Lower leg skin (tissue), 4 donors: ENCODE measurements at regions not wholly inside any gene's neighbourhood (a gene's known extent, or its start where the extent isn't known, plus 50 kb on each side); places are given as distances from the start of the nearest gene placed in this dataset.

Source experiments
- DNase-seq, 2 donors: peaks; one replicate each; pipeline ENCODE4 v3.0.0-alpha.2; 2019; ENCODE audit warnings: low spot score in 2 of 2
- H3K4me3 ChIP-seq: fragments of 200-600 bp; sonication (generic); 2 replicates; pipeline ENCODE4 v1.5.1; 2017; ENCODE audit warnings: mild to moderate bottlenecking, low read depth; ENCODE audit not compliant: poor library complexity, severe bottlenecking
- POLR2A ChIP-seq, 2 donors: fragments of 450-650 bp; IDR thresholded peaks; one replicate each; pipeline ENCODE4 v1.6.1; 2016 to 2017; ENCODE audit warnings: antibody characterized with exemption in 2 of 2, mild to moderate bottlenecking in 1 of 2, moderate library complexity in 1 of 2
- WGBS, 2 donors: methylation state at CpG; one replicate each; pipeline ENCODE4 v1.1.5; 2018; 5-methylcytosine and 5-hydroxymethylcytosine counted together
- intact Hi-C: fragments of 100-400 bp; cut with DNase I; formaldehyde crosslinking; loops from one replicate; pipeline ENCODE4 v1.15.0; 2023; ENCODE audit warnings: low total_unique reads
- TF ChIP-seq, protein P1 (sequence below), 3 donors: fragments of 450-650 bp; IDR thresholded peaks; one replicate each; pipeline ENCODE4 v1.5.1; 2016; ENCODE audit warnings: antibody characterized with exemption in 3 of 3, mild to moderate bottlenecking in 3 of 3, moderate library complexity in 2 of 3

DNA sequence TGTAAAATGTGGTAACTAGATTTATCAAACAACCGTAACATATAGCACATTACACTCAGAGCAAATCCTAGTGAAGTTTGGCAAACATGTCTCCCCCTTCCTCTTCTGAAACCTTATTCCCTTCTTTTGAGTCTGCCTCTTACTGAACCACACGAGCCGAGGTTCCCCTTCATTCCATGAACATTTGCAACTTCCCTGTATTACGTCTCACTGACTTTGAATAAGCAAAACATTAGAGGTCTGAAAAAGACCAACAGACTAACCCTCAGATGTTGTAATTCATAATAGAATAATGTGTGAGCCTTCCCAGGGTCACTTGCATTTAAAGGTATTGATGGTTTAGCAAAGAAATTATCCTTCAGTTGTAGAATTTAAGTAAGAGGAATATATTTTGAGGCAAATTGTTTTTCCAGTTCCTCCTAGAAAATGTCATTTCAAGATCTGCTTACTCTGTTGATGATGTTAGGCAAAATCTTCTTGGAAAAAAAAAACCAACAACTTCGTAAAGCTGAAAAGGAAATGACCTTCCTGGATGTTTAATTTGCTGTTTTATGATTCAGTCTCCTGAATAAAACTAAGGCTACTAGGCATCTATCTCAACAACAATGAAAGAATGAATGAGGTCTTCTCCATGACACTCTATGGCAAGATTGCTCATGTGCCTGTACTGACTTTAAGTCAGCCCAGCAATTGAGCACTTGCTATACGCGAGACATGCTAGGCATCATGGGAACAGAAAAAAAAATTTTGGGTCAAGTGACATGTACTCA is 296.9 kb upstream of the NECTIN3 start:
- no peak overlapping the region for H3K4me3 ChIP-seq
- WGBS, 2 donors, result 83 to 84% methylated on average over 7 of the region's 7 CpGs
- TF ChIP-seq, protein P1, sequence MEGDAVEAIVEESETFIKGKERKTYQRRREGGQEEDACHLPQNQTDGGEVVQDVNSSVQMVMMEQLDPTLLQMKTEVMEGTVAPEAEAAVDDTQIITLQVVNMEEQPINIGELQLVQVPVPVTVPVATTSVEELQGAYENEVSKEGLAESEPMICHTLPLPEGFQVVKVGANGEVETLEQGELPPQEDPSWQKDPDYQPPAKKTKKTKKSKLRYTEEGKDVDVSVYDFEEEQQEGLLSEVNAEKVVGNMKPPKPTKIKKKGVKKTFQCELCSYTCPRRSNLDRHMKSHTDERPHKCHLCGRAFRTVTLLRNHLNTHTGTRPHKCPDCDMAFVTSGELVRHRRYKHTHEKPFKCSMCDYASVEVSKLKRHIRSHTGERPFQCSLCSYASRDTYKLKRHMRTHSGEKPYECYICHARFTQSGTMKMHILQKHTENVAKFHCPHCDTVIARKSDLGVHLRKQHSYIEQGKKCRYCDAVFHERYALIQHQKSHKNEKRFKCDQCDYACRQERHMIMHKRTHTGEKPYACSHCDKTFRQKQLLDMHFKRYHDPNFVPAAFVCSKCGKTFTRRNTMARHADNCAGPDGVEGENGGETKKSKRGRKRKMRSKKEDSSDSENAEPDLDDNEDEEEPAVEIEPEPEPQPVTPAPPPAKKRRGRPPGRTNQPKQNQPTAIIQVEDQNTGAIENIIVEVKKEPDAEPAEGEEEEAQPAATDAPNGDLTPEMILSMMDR (IDR thresholded peaks at IDR 0.05), result no peak
- TF ChIP-seq POLR2A (IDR thresholded peaks at IDR 0.05), result no peak
- no peak for DNase-seq
- intact Hi-C loops, result no loop called here

DNA sequence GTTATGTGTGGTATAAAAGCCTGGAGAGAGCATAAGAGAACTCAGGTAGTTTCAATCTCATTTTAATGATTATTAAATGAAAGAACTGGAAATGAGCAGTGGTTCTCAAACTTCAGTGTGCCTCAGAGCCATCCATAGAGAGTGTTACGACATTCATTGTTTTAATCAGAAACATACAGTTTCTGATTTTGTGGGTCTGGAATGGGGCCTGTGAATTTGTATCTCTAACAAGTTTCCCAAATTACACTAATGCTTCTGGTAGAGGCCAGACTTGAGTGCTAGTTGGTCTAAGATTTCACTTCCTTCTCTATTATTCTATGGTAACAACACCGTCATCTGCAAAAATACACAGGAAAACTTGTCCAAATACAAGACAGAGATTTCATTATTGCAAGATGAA is 292.0 kb upstream of the NECTIN3 start:
- TF ChIP-seq, protein P1 (IDR thresholded peaks at IDR 0.05), result no peak
- no peak for TF ChIP-seq POLR2A (IDR thresholded peaks at IDR 0.05)
- DNase-seq, result no peak
- intact Hi-C loops, result no loop called here
- H3K4me3 ChIP-seq, result no peak overlapping the region
- 72 to 77% methylated on average over 2 of the region's 2 CpGs for WGBS, 2 donors

DNA sequence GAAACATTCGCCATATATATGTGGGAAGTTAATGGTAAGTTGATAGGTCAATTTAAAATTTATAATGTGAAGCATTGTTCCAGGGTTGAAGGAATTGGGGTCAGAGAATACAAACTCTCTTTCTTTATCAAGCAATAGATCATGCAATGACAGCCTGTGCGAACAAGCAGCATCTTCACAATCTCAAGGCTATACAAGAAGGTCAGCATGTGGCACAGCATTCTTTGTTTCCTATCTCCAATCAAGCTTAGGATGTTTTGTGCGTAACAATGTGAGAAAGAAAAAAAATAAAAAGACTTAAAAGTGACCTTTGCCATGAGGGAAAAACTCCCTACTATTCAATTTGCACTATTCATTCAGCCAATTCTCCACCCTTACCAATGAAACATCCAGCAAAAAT is 288.1 kb upstream of the NECTIN3 start:
- WGBS, 2 donors, result 77 to 79% methylated on average over 3 of the region's 3 CpGs
- intact Hi-C loops, result no loop called here
- no peak overlapping the region for H3K4me3 ChIP-seq
- no peak for DNase-seq
- TF ChIP-seq POLR2A (IDR thresholded peaks at IDR 0.05), result no peak
- TF ChIP-seq, protein P1 (IDR thresholded peaks at IDR 0.05), result no peak

DNA sequence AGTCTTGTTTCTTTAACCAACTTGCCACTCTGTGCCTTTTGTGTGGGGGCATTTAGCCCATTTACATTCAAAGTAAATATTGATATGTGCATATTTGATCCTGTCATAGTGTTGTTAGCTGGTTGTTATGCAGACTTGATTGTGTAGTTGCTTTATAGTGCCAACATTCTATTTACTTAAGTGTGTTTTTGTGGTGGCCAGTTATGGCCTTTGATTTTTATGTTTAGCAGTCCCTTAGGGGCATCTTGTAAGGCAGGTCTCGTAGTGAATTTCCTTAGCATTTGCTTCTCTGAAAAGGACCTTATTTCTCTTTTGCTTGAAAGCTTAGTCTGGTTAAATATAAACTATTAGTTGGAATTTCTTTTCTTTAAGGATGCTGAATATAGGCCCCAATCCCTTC is 282.8 kb upstream of the NECTIN3 start:
- TF ChIP-seq, protein P1 (IDR thresholded peaks at IDR 0.05), result no peak
- no peak for TF ChIP-seq POLR2A (IDR thresholded peaks at IDR 0.05)
- no peak for DNase-seq
- no peak overlapping the region for H3K4me3 ChIP-seq
- WGBS, 2 donors, result 74 to 80% methylated on average over 1 of the region's 1 CpG
- intact Hi-C loops, result no loop called here

DNA sequence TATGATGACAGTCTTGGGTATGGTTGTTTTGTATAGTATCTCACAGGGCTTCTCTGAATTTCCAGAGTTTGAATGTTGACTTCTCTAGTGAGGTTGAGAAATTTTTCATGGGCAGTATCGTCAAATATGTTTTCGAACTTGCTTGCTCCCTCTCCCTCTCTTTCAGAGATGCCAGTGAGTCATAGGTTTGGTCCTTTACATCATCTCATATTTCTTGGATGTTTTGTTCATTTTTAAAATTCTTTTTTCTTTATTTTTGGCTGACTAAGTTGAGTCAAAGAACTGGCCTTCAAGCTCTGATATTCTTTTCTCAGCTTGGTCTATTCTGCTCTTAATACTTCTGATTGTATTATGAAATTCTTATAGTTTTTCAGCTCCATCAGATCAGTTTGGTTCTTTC is 282.3 kb upstream of the NECTIN3 start:
- intact Hi-C loops, result no loop called here
- TF ChIP-seq POLR2A (IDR thresholded peaks at IDR 0.05), result no peak
- TF ChIP-seq, protein P1 (IDR thresholded peaks at IDR 0.05), result no peak
- 84 to 91% methylated on average over 2 of the region's 2 CpGs for WGBS, 2 donors

DNA sequence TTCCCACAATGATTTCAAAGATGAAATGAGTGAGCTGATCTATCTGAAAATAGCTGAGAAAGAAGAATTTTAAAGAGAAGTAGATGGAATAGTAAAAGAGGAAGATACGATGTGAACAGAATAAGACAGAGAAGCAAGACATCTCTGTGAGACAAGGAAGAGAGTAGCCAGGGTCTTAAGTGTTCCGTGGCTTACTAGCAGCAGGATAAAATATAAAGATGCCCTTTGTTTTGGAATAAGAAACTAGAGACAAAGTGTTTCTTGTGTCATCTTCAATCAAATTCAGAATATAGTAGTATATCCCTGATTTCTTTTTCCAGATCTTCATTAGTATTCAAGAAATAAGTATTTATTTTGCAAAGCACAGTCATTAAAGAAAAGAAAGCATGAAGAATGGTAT is 281.0 kb upstream of the NECTIN3 start:
- intact Hi-C loops, result no loop called here
- no peak overlapping the region for H3K4me3 ChIP-seq
- TF ChIP-seq, protein P1 (IDR thresholded peaks at IDR 0.05), result no peak
- TF ChIP-seq POLR2A (IDR thresholded peaks at IDR 0.05), result no peak
- WGBS, 2 donors, result 82% methylated on average over 2 of the region's 2 CpGs
- DNase-seq, result no peak

More for the DNA sequence above, 282.3 kb upstream of the NECTIN3 start:
- no peak for DNase-seq
- no peak overlapping the region for H3K4me3 ChIP-seq
